HFF-Myc (cell line): ENCODE measurements at regions not wholly inside any gene's neighbourhood (a gene's known extent, or its start where the extent isn't known, plus 50 kb on each side); places are given as distances from the start of the nearest gene placed in this dataset.

Source experiments
- DNase-seq: peaks from one replicate; pipeline ENCODE4 v3.0.0-alpha.2; 2011; ENCODE audit warnings: low read depth; ENCODE audit errors: extremely low read depth
- H3K4me3 ChIP-seq: replicated peaks from 2 replicates; pipeline ENCODE4 v1.5.1; 2011; ENCODE audit warnings: low read depth, mild to moderate bottlenecking, control low read depth, low read length
- CTCF ChIP-seq: IDR thresholded peaks from 2 replicates; pipeline ENCODE4 v1.5.1; 2012; ENCODE audit warnings: mild to moderate bottlenecking, low read depth, low read length, control low read depth; ENCODE audit errors: missing control alignments

- no peak for TF ChIP-seq CTCF
- no peak for DNase-seq
- no peak overlapping the region for H3K4me3 ChIP-seq
Observed at GRCh38 chr18:29549759-29550158, 1372.8 kb upstream of the CDH2 start.

GRCh38 chr18:29547626-29548025, 1370.7 kb upstream of the CDH2 start:
- TF ChIP-seq CTCF: no peak
- no peak for DNase-seq
- no peak overlapping the region for H3K4me3 ChIP-seq

- no peak for DNase-seq
- no peak for TF ChIP-seq CTCF
- no peak overlapping the region for H3K4me3 ChIP-seq
Observed at GRCh38 chr18:29540548-29540947, 1363.6 kb upstream of the CDH2 start.

- no peak for TF ChIP-seq CTCF
- no peak overlapping the region for H3K4me3 ChIP-seq
- DNase-seq: no peak
Observed at GRCh38 chr18:29531746-29532145, 1354.8 kb upstream of the CDH2 start.

DNA sequence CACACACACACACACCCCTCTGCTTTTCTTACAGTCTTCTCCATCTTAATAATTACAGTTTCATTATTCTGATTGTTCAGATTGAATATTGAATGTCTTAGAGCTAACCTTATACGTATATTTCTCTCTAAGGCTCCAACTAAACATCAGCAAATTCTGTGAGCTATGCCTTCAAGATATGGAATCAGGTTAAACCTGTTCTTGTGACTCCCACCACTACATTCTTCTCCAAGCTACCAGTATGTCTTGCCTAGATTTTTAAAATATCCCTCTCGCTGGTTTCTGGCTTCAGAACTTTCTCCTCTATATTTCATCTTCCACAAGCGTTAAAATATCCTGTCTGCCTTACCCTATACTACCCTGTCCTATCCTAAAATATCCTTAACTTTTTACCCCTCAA, 1346.4 kb upstream of the CDH2 start:
- DNase-seq: no peak
- no peak overlapping the region for H3K4me3 ChIP-seq
- TF ChIP-seq CTCF: no peak

GRCh38 chr18:29512761-29513160, 1335.8 kb upstream of the CDH2 start:
- no peak overlapping the region for H3K4me3 ChIP-seq
- TF ChIP-seq CTCF: no peak
- no peak for DNase-seq

GRCh38 chr18:29512203-29512602, 1335.3 kb upstream of the CDH2 start:
- TF ChIP-seq CTCF: no peak
- H3K4me3 ChIP-seq: no peak overlapping the region
- DNase-seq: no peak
